ENCODE measurements at regions not wholly inside any gene's neighbourhood (a gene's known extent, or its start where the extent isn't known, plus 50 kb on each side); places are given as distances from the start of the nearest gene placed in this dataset.

DNA sequence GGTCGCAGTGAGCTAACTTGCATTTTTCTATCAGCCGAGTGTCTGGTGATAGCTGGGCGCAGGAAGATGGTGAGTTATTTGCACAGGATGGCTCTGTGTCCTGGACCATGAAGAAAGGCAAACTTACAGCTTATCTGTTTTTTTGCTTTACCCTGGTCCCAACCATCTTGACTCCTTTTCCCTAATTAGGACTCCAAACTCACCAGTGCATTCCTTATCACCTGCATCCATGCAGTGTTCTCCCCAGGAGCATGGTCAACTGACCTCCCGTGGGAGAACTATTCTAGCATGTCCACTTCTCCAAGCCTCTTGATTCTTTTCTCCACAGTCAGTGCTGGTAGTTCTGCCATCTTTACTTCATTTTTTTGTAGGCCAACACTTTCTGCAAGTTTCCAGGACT lies 68.2 kb upstream of the WWC2 start:
- Histone ChIP-seq H3K36me3 (ENCODE audit: insufficient read depth, low read length) (no peaks in the 10 kb centered on the region), H3K4me3 (ENCODE audit: insufficient read depth, low read length) (no peak overlapping the region), H3K4me1 (ENCODE audit: insufficient read depth, low read length) (no peaks in the 10 kb centered on the region), H3K9me3 (ENCODE audit: low read depth, low read length) (no peaks in the 10 kb centered on the region), H4K20me1 (ENCODE audit: insufficient read depth, low read length) (no peaks in the 10 kb centered on the region), H2AFZ (ENCODE audit: low read length) (no peak overlapping the region), H3K27me3 (ENCODE audit: insufficient read depth, low read length) (peaks cover 4% of the 10 kb centered on the region), H3K27ac (ENCODE audit: low read depth, low read length) (no peak overlapping the region), H3K4me2 (ENCODE audit: insufficient read depth, low read length) (no peak overlapping the region), H3K79me2 (ENCODE audit: insufficient read depth, low read length) (no peaks in the 10 kb centered on the region)
- DNase-seq (ENCODE audit: insufficient read length, low spot score, missing footprints) = no peak
- TF ChIP-seq, protein P1, sequence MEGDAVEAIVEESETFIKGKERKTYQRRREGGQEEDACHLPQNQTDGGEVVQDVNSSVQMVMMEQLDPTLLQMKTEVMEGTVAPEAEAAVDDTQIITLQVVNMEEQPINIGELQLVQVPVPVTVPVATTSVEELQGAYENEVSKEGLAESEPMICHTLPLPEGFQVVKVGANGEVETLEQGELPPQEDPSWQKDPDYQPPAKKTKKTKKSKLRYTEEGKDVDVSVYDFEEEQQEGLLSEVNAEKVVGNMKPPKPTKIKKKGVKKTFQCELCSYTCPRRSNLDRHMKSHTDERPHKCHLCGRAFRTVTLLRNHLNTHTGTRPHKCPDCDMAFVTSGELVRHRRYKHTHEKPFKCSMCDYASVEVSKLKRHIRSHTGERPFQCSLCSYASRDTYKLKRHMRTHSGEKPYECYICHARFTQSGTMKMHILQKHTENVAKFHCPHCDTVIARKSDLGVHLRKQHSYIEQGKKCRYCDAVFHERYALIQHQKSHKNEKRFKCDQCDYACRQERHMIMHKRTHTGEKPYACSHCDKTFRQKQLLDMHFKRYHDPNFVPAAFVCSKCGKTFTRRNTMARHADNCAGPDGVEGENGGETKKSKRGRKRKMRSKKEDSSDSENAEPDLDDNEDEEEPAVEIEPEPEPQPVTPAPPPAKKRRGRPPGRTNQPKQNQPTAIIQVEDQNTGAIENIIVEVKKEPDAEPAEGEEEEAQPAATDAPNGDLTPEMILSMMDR (IDR thresholded peaks at IDR 0.05; ENCODE audit: extremely low read depth, low read depth, low read length) = no peak

DNA sequence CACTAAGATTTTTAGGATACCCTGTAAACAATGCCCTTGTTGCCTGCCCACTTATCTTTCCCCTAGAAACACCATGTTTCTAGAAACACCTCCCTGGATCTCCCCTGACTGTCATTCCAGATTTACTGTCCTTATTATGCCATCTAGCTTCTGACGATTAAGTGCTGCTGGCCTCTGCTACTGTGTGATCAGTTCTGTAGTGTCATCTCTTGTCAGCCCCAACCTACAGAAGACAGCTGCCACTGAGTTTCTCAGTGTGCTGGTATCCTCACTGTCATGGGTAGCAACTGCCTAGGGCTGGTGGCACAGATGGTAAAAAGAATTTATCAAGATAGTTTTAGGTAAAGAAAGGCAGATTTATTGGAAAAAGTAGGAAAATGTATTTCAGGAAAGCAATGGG lies 68.7 kb upstream of the WWC2 start:
- no peak for DNase-seq (ENCODE audit: insufficient read length, low spot score, missing footprints)
- H2AFZ ChIP-seq (ENCODE audit: low read length) = no peak overlapping the region
- H3K27me3 ChIP-seq (ENCODE audit: insufficient read depth, low read length) = peaks cover 6% of the 10 kb centered on the region
- no peak overlapping the region for H3K4me3 ChIP-seq (ENCODE audit: insufficient read depth, low read length)
- no peak overlapping the region for H3K4me2 ChIP-seq (ENCODE audit: insufficient read depth, low read length)
- TF ChIP-seq, protein P1 (IDR thresholded peaks at IDR 0.05; ENCODE audit: extremely low read depth, low read depth, low read length) = no peak
- H3K27ac ChIP-seq (ENCODE audit: low read depth, low read length) = no peak overlapping the region
- no peaks in the 10 kb centered on the region for H3K4me1 ChIP-seq (ENCODE audit: insufficient read depth, low read length)
- no peaks in the 10 kb centered on the region for H4K20me1 ChIP-seq (ENCODE audit: insufficient read depth, low read length)
- no peaks in the 10 kb centered on the region for H3K9me3 ChIP-seq (ENCODE audit: low read depth, low read length)
- no peaks in the 10 kb centered on the region for H3K79me2 ChIP-seq (ENCODE audit: insufficient read depth, low read length)
- H3K36me3 ChIP-seq (ENCODE audit: insufficient read depth, low read length) = no peaks in the 10 kb centered on the region

DNA sequence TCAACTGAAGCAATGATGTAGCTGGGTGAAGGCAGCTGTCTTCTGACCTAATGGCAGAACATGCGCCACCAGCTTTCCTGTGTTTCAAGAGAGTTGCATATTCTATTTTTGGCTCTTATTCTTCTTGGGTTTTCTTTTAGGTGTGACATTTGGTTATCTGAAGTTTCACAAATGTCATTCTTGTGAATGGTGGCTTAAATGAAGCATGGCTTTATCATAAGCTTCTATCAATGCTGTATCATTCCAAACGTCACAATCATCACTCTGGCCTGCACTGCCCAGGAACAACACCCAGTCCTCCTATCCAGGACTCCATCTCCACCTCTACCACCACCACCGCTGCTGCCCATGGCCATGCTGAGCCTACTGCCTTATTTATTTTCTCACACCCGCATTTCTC lies 69.7 kb upstream of the WWC2 start:
- no peak overlapping the region for H2AFZ ChIP-seq (ENCODE audit: low read length)
- H3K4me3 ChIP-seq (ENCODE audit: insufficient read depth, low read length) = no peak overlapping the region
- H3K36me3 ChIP-seq (ENCODE audit: insufficient read depth, low read length) = no peaks in the 10 kb centered on the region
- H3K4me1 ChIP-seq (ENCODE audit: insufficient read depth, low read length) = no peaks in the 10 kb centered on the region
- DNase-seq (ENCODE audit: insufficient read length, low spot score, missing footprints) = no peak
- no peaks in the 10 kb centered on the region for H3K9me3 ChIP-seq (ENCODE audit: low read depth, low read length)
- no peaks in the 10 kb centered on the region for H3K79me2 ChIP-seq (ENCODE audit: insufficient read depth, low read length)
- TF ChIP-seq, protein P1 (IDR thresholded peaks at IDR 0.05; ENCODE audit: extremely low read depth, low read depth, low read length) = no peak
- peaks cover 8% of the 10 kb centered on the region for H3K27me3 ChIP-seq (ENCODE audit: insufficient read depth, low read length)
- H3K4me2 ChIP-seq (ENCODE audit: insufficient read depth, low read length) = no peak overlapping the region
- H4K20me1 ChIP-seq (ENCODE audit: insufficient read depth, low read length) = no peaks in the 10 kb centered on the region
- H3K27ac ChIP-seq (ENCODE audit: low read depth, low read length) = no peak overlapping the region

DNA sequence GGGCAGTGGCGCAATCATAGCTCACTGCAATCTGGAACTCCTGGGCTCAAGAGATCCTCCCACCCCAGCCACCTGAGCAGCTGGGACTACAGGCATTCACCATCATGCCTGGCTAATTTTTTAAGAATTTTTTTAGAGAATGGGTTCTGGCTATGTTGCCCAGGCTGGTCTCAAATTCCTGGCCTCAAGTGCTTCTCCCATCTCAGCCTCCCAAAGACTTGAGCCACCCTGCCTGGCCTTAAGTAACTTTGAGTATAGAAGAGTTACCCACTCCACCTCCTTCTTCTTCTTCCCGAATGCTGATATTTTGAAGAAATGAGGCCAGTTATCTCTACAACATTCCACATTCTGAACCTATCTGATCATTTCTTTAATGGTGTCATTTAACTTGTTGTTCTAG lies 72.4 kb upstream of the WWC2 start:
- TF ChIP-seq, protein P1 (IDR thresholded peaks at IDR 0.05; ENCODE audit: extremely low read depth, low read depth, low read length) = no peak
- Histone ChIP-seq H2AFZ (ENCODE audit: low read length) (no peak overlapping the region), H3K79me2 (ENCODE audit: insufficient read depth, low read length) (no peaks in the 10 kb centered on the region), H3K4me3 (ENCODE audit: insufficient read depth, low read length) (no peak overlapping the region), H3K9me3 (ENCODE audit: low read depth, low read length) (no peaks in the 10 kb centered on the region), H3K4me2 (ENCODE audit: insufficient read depth, low read length) (no peak overlapping the region), H3K27ac (ENCODE audit: low read depth, low read length) (no peak overlapping the region), H3K27me3 (ENCODE audit: insufficient read depth, low read length) (peaks cover 13% of the 10 kb centered on the region), H3K36me3 (ENCODE audit: insufficient read depth, low read length) (no peaks in the 10 kb centered on the region), H4K20me1 (ENCODE audit: insufficient read depth, low read length) (no peaks in the 10 kb centered on the region), H3K4me1 (ENCODE audit: insufficient read depth, low read length) (no peaks in the 10 kb centered on the region)
- DNase-seq (ENCODE audit: insufficient read length, low spot score, missing footprints) = no peak
